H9 (cell line): ENCODE measurements at regions not wholly inside any gene's neighbourhood (a gene's known extent, or its start where the extent isn't known, plus 50 kb on each side); places are given as distances from the start of the nearest gene placed in this dataset.

Experiments
- DNase-seq: peaks from one replicate; pipeline ENCODE4 v3.0.0-alpha.2; 2017
- H2AFZ ChIP-seq: one replicate; pipeline ENCODE4 v1.6.1; 2013; ENCODE audit warnings: mild to moderate bottlenecking, low read length, control low read depth, moderate library complexity
- H2AK5ac ChIP-seq: 2 replicates; pipeline ENCODE4 v1.6.1; 2013; ENCODE audit warnings: low read length, control low read depth, mixed read lengths; ENCODE audit not compliant: insufficient read length
- H2BK120ac ChIP-seq: one replicate; pipeline ENCODE4 v1.6.1; 2013; ENCODE audit warnings: low read depth, mild to moderate bottlenecking, low read length, control low read depth, inconsistent platforms; ENCODE audit not compliant: poor library complexity, severe bottlenecking
- H2BK12ac ChIP-seq: 2 replicates; pipeline ENCODE4 v1.6.1; 2013; ENCODE audit warnings: low read length, control low read depth, mixed read lengths, low read depth; ENCODE audit not compliant: insufficient read length
- H2BK15ac ChIP-seq: 2 replicates; pipeline ENCODE4 v1.6.1; 2013; ENCODE audit warnings: low read depth, low read length, control low read depth
- H2BK20ac ChIP-seq: one replicate; pipeline ENCODE4 v1.6.1; 2013; ENCODE audit warnings: low read depth, mild to moderate bottlenecking, low read length, control low read depth, inconsistent platforms; ENCODE audit not compliant: poor library complexity, severe bottlenecking
- H2BK5ac ChIP-seq: 2 replicates; pipeline ENCODE4 v1.6.1; 2013; ENCODE audit warnings: low read length, control low read depth, mixed read lengths; ENCODE audit not compliant: insufficient read length
- H3K14ac ChIP-seq: 2 replicates; pipeline ENCODE4 v1.6.1; 2013; ENCODE audit warnings: low read length, control low read depth; ENCODE audit not compliant: insufficient read depth
- H3K18ac ChIP-seq: 2 replicates; pipeline ENCODE4 v1.6.1; 2013; ENCODE audit warnings: low read depth, mild to moderate bottlenecking, mixed read lengths, low read length, control low read depth; ENCODE audit not compliant: insufficient read length
- H3K23ac ChIP-seq: 2 replicates; pipeline ENCODE4 v1.6.1; 2013; ENCODE audit warnings: low read length, control low read depth, mixed read lengths, low read depth; ENCODE audit not compliant: insufficient read length
- H3K23me2 ChIP-seq: 2 replicates; pipeline ENCODE4 v1.6.1; 2013; ENCODE audit warnings: low read depth, mild to moderate bottlenecking, mixed read lengths, low read length, control low read depth; ENCODE audit not compliant: insufficient read length, poor library complexity, severe bottlenecking
- H3K27ac ChIP-seq: 2 replicates; pipeline ENCODE4 v1.5.1; 2013; ENCODE audit warnings: low read length, control low read depth, mixed read lengths, low read depth; ENCODE audit not compliant: insufficient read length
- H3K27me3 ChIP-seq: 2 replicates; pipeline ENCODE4 v1.6.1; 2013; ENCODE audit warnings: low read length, control low read depth, inconsistent platforms; ENCODE audit not compliant: insufficient read depth
- H3K4ac ChIP-seq: 2 replicates; pipeline ENCODE4 v1.6.1; 2013; ENCODE audit warnings: low read depth, mild to moderate bottlenecking, control low read depth, inconsistent platforms, low read length, moderate library complexity
- H3K4me1 ChIP-seq: 2 replicates; pipeline ENCODE4 v1.6.1; 2013; ENCODE audit warnings: low read length, control low read depth, inconsistent platforms; ENCODE audit not compliant: insufficient read depth
- H3K4me2 ChIP-seq: 2 replicates; pipeline ENCODE4 v1.6.1; 2013; ENCODE audit warnings: low read length, control low read depth, mixed read lengths; ENCODE audit not compliant: insufficient read length, insufficient read depth
- H3K56ac ChIP-seq: 2 replicates; pipeline ENCODE4 v1.6.1; 2013; ENCODE audit warnings: low read depth, mild to moderate bottlenecking, mixed read lengths, low read length, control low read depth; ENCODE audit not compliant: insufficient read length
- H3K79me1 ChIP-seq: 2 replicates; pipeline ENCODE4 v1.6.1; 2013; ENCODE audit warnings: low read depth, mild to moderate bottlenecking, moderate library complexity, low read length, control low read depth, inconsistent platforms; ENCODE audit not compliant: insufficient read depth, poor library complexity, severe bottlenecking
- H3K79me2 ChIP-seq: 2 replicates; pipeline ENCODE4 v1.6.1; 2013; ENCODE audit warnings: low read length, control low read depth, inconsistent platforms; ENCODE audit not compliant: insufficient read depth
- H3K9ac ChIP-seq: 2 replicates; pipeline ENCODE4 v1.6.1; 2013; ENCODE audit warnings: low read length, control low read depth, mixed read lengths; ENCODE audit not compliant: insufficient read length; ENCODE audit errors: extremely low read depth
- H3K9me3 ChIP-seq: one replicate; pipeline ENCODE4 v1.6.1; 2013; ENCODE audit warnings: low read depth, low read length, inconsistent platforms; ENCODE audit not compliant: control insufficient read depth
- H3T11ph ChIP-seq: one replicate; pipeline ENCODE4 v1.6.1; 2013; ENCODE audit warnings: mild to moderate bottlenecking, low read length, control low read depth, inconsistent platforms
- H4K20me1 ChIP-seq: one replicate; pipeline ENCODE4 v1.6.1; 2013; ENCODE audit not compliant: control insufficient read depth, insufficient read length, insufficient read depth
- H4K5ac ChIP-seq: 2 replicates; pipeline ENCODE4 v1.6.1; 2013; ENCODE audit warnings: low read depth, mild to moderate bottlenecking, mixed read lengths, low read length, control low read depth; ENCODE audit not compliant: insufficient read length
- H4K8ac ChIP-seq: replicated peaks from 2 replicates; pipeline ENCODE4 v1.6.1; 2013; ENCODE audit warnings: low read length, control low read depth, mixed read lengths, low read depth; ENCODE audit not compliant: insufficient read length
- H4K91ac ChIP-seq: 2 replicates; pipeline ENCODE4 v1.6.1; 2013; ENCODE audit warnings: low read depth, mild to moderate bottlenecking, moderate library complexity, mixed read lengths, low read length, control low read depth; ENCODE audit not compliant: insufficient read length
- H3K27ac Mint-ChIP-seq, 3 experiments: 2 replicates in 2 of 3; 3 replicates in 1 of 3; pipeline ENCODE4 v1.8.0; 2020 to 2021; ENCODE audit warnings: mixed read lengths in 3 of 3, mild to moderate bottlenecking in 1 of 3, moderate library complexity in 1 of 3
- H3K27me3 Mint-ChIP-seq: 2 replicates; pipeline ENCODE4 v1.8.0; 2021; ENCODE audit warnings: low read depth, mild to moderate bottlenecking, moderate library complexity, mixed read lengths
- H3K36me3 Mint-ChIP-seq, 3 experiments: 2 replicates in 2 of 3; 3 replicates in 1 of 3; pipeline ENCODE4 v1.8.0; 2020 to 2021; ENCODE audit warnings: low read depth in 3 of 3, mixed read lengths in 3 of 3; ENCODE audit not compliant: insufficient read depth in 1 of 3
- H3K4me1 Mint-ChIP-seq, 2 experiments: 2 replicates each; pipeline ENCODE4 v1.8.0; 2020; ENCODE audit warnings: mixed read lengths in 2 of 2
- H3K4me3 Mint-ChIP-seq, 2 experiments: 2 replicates in 1 of 2; 3 replicates in 1 of 2; pipeline ENCODE4 v1.8.0; 2020 to 2021; ENCODE audit warnings: mild to moderate bottlenecking in 2 of 2, mixed read lengths in 2 of 2, moderate library complexity in 1 of 2
- H3K9me3 Mint-ChIP-seq, 2 experiments: 2 replicates in 1 of 2; 3 replicates in 1 of 2; pipeline ENCODE4 v1.8.0; 2020; ENCODE audit warnings: mild to moderate bottlenecking in 2 of 2, mixed read lengths in 2 of 2, moderate library complexity in 1 of 2
- CTCF ChIP-seq: fragments of 200-600 bp; sonication (generic); conservative IDR thresholded peaks from 3 replicates; pipeline ENCODE4 v1.8.0; 2021; ENCODE audit warnings: antibody characterized with exemption, mild to moderate bottlenecking
- WGBS: extraction: QIAGEN DNeasy Blood & Tissue Kit; methylation state at CpG from one replicate; pipeline ENCODE4 v1.1.7; 2013; ENCODE audit warnings: missing lambda C conversion rate, low lambda C conversion rate, mixed read lengths; ENCODE audit not compliant: insufficient read length; ENCODE audit errors: extremely low coverage; 5-methylcytosine and 5-hydroxymethylcytosine counted together

DNA sequence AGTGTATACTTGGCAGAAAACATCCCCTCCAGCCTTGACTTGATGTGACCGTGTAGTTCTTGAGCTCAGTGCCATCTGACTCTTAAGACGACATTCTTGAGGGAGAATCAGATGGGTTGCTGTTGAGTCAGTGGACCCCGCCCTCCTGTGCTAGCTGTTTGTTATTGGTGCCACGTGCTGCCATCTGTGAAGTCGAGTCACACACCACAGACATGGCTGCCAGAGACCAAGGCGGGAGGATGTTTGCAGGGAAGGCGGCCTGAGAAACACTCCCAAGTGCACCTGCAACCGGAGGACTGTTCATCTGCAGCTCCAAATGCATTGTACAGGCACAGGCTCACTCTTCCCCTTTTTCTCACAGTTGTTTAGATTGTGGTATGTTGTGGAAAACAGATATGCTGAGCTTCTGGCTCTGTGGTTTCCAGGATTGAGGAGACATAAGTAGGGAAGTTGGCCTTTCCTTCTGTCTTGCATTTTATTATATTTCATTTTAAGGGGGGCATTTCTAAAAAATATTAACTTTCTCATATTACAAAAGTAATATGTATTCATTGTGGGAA, 345.3 kb upstream of the ZFP64 start:
- H3K4me3 Mint-ChIP-seq: no peak overlapping the region
- H3K27ac Mint-ChIP-seq: no peak overlapping the region
- peaks cover 3 to 4% of the 10 kb centered on the region in 2 experiments for H3K9me3 Mint-ChIP-seq
- peaks cover 0 to 5% (median 1%) of the 10 kb centered on the region in 3 experiments; a peak in 3 of 7 replicates for H3K36me3 Mint-ChIP-seq
- Histone ChIP-seq H3K79me1 (no peaks in the 10 kb centered on the region), H3K23ac (no peak overlapping the region), H3K9ac (no peak overlapping the region), H2BK120ac (no peak overlapping the region), H4K5ac (no peak overlapping the region), H3K4me2 (no peak overlapping the region), H2BK12ac (no peak overlapping the region), H3K56ac (no peak overlapping the region), H3K4me1 (no peaks in the 10 kb centered on the region), H2BK20ac (no peak overlapping the region), H4K20me1 (no peaks in the 10 kb centered on the region), H3K9me3 (no peaks in the 10 kb centered on the region), H3K23me2 (no peaks in the 10 kb centered on the region), H2BK15ac (no peak overlapping the region), H3K27me3 (no peaks in the 10 kb centered on the region), H3K79me2 (no peaks in the 10 kb centered on the region), H3K27ac (no peak overlapping the region), H4K8ac (no peak overlapping the region), H2AK5ac (no peak overlapping the region), H4K91ac (no peak overlapping the region), H3K14ac (no peak overlapping the region), H3K4ac (no peak overlapping the region), H3K18ac (no peak overlapping the region), H2AFZ (no peak overlapping the region), H2BK5ac (no peak overlapping the region), H3T11ph (no peak overlapping the region)
- DNase-seq: no peak
- H3K4me1 Mint-ChIP-seq: no peaks in the 10 kb centered on the region
- no peak for TF ChIP-seq CTCF
- no CpG with 5 or more reads among the region's 8 CpGs for whole genome bisulfite sequencing
- no peaks in the 10 kb centered on the region; the same call in 1 of the 2 replicates for H3K27me3 Mint-ChIP-seq
